ENCODE measurements at regions not wholly inside any gene's neighbourhood (a gene's known extent, or its start where the extent isn't known, plus 50 kb on each side); places are given as distances from the start of the nearest gene placed in this dataset.

- no peak for DNase-seq (ENCODE audit: insufficient read length, low spot score)
- no peak for FAIRE-seq
- no peak for TF ChIP-seq POLR2A (IDR thresholded peaks at IDR 0.05; ENCODE audit: low read depth, low read length)
These were observed 410.4 kb upstream of the CDH11 start for GRCh38 chr16:65532258-65532657.

GRCh38 chr16:65531475-65531874 is 409.6 kb upstream of the CDH11 start:
- DNase-seq (ENCODE audit: insufficient read length, low spot score) (no peak), FAIRE-seq (no peak)
- no peak for TF ChIP-seq POLR2A (IDR thresholded peaks at IDR 0.05; ENCODE audit: low read depth, low read length)

GRCh38 chr16:65525707-65526106 is 403.8 kb upstream of the CDH11 start:
- no peak for DNase-seq (ENCODE audit: insufficient read length, low spot score)
- FAIRE-seq: no peak
- no peak for TF ChIP-seq POLR2A (IDR thresholded peaks at IDR 0.05; ENCODE audit: low read depth, low read length)

- FAIRE-seq (no peak), DNase-seq (ENCODE audit: insufficient read length, low spot score) (no peak)
These were observed 403.1 kb upstream of the CDH11 start for GRCh38 chr16:65524997-65525396.

GRCh38 chr16:65524231-65524630 is 402.4 kb upstream of the CDH11 start:
- DNase-seq (ENCODE audit: insufficient read length, low spot score): no peak
- no peak for FAIRE-seq
- TF ChIP-seq POLR2A (IDR thresholded peaks at IDR 0.05; ENCODE audit: low read depth, low read length): no peak

More at GRCh38 chr16:65524997-65525396, 403.1 kb upstream of the CDH11 start:
- TF ChIP-seq POLR2A (IDR thresholded peaks at IDR 0.05; ENCODE audit: low read depth, low read length): no peak

- DNase-seq (ENCODE audit: insufficient read length, low spot score) (no peak), FAIRE-seq (no peak)
- no peak for TF ChIP-seq POLR2A (IDR thresholded peaks at IDR 0.05; ENCODE audit: low read depth, low read length)
These were observed 401.6 kb upstream of the CDH11 start for GRCh38 chr16:65523283-65523944.

- TF ChIP-seq POLR2A (IDR thresholded peaks at IDR 0.05; ENCODE audit: low read depth, low read length): no peak
- FAIRE-seq: no peak
- no peak for DNase-seq (ENCODE audit: insufficient read length, low spot score)
These were observed 400.5 kb upstream of the CDH11 start for GRCh38 chr16:65522412-65522811.

GRCh38 chr16:65521633-65522328 is 399.9 kb upstream of the CDH11 start:
- TF ChIP-seq POLR2A (IDR thresholded peaks at IDR 0.05; ENCODE audit: low read depth, low read length): no peak
- DNase-seq (ENCODE audit: insufficient read length, low spot score) (no peak), FAIRE-seq (no peak)

- TF ChIP-seq POLR2A (IDR thresholded peaks at IDR 0.05; ENCODE audit: low read depth, low read length): no peak
- no peak for FAIRE-seq
These were observed 397.5 kb upstream of the CDH11 start for GRCh38 chr16:65519402-65519801.

GRCh38 chr16:65515193-65515592 is 393.3 kb upstream of the CDH11 start:
- DNase-seq (ENCODE audit: insufficient read length, low spot score) (no peak), FAIRE-seq (no peak)
- TF ChIP-seq POLR2A (IDR thresholded peaks at IDR 0.05; ENCODE audit: low read depth, low read length): no peak

More at GRCh38 chr16:65519402-65519801, 397.5 kb upstream of the CDH11 start:
- DNase-seq (ENCODE audit: insufficient read length, low spot score): no peak

GRCh38 chr16:65510850-65511249 is 389.0 kb upstream of the CDH11 start:
- FAIRE-seq (no peak), DNase-seq (ENCODE audit: insufficient read length, low spot score) (no peak)
- no peak for TF ChIP-seq POLR2A (IDR thresholded peaks at IDR 0.05; ENCODE audit: low read depth, low read length)

- no peak for FAIRE-seq
- TF ChIP-seq POLR2A (IDR thresholded peaks at IDR 0.05; ENCODE audit: low read depth, low read length): no peak
These were observed 388.4 kb upstream of the CDH11 start for GRCh38 chr16:65510241-65510640.

GRCh38 chr16:65509172-65509571 is 387.3 kb upstream of the CDH11 start:
- DNase-seq (ENCODE audit: insufficient read length, low spot score) (no peak), FAIRE-seq (no peak)
- no peak for TF ChIP-seq POLR2A (IDR thresholded peaks at IDR 0.05; ENCODE audit: low read depth, low read length)

More at GRCh38 chr16:65510241-65510640, 388.4 kb upstream of the CDH11 start:
- DNase-seq (ENCODE audit: insufficient read length, low spot score): no peak

- DNase-seq (ENCODE audit: insufficient read length, low spot score) (no peak), FAIRE-seq (no peak)
- TF ChIP-seq POLR2A (IDR thresholded peaks at IDR 0.05; ENCODE audit: low read depth, low read length): no peak
These were observed 379.1 kb upstream of the CDH11 start for GRCh38 chr16:65500919-65501318.

- DNase-seq (ENCODE audit: insufficient read length, low spot score) (no peak), FAIRE-seq (no peak)
- no peak for TF ChIP-seq POLR2A (IDR thresholded peaks at IDR 0.05; ENCODE audit: low read depth, low read length)
These were observed 378.1 kb upstream of the CDH11 start for GRCh38 chr16:65500007-65500406.

Measured in H54 (cell line).